RCC 7860 (cell line): ENCODE measurements at regions not wholly inside any gene's neighbourhood (a gene's known extent, or its start where the extent isn't known, plus 50 kb on each side); places are given as distances from the start of the nearest gene placed in this dataset.

Source experiments
- DNase-seq: peaks from one replicate; pipeline ENCODE4 v3.0.0-alpha.2; 2015; ENCODE audit warnings: low spot score
- FAIRE-seq: peaks from 2 replicates; lab custom pipeline; 2012; peaks lifted over from hg19 to GRCh38; lab: Jason Lieb, UNC

DNA sequence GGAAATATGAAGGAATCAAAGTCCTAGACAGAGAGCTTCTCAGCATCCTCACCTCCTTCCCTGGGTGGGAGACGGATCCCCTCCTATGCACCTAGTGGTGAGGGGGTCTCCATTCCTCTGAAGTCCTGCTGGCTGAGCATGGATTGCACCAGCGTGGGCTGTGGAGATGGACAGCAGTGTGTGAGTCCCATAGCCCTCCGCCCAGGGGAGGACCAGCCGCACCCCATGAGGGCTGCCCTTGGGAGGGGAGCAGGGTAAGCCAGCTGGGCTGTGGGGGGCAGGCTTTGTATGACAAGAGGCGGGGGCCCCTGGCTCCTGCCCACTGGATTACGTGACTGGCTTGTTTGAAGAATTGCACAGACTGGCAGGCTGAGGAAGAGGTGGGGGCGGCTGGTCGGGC is 768.2 kb downstream of the GALR1 start:
- FAIRE-seq: no peak
- DNase-seq: no peak

DNA sequence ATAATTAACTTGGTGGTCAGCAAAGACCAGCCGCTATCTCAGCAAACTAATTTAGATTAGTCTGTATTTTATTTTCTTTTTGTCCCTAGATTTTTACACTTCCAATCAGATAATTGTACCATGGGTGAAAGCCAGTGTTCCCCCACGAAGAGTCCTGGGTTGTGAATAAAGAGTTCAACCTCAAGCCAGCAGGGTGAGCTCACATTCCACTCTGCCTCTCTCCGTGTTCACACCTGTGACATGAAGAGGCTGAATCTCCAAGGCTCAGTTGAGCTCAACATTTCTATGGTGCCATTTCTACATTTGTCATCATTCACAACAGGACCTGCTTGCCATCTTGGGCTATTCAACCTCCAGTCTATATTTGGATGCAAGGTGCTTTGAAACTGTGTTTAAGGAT is 771.5 kb downstream of the GALR1 start:
- DNase-seq (no peak), FAIRE-seq (no peak)

DNA sequence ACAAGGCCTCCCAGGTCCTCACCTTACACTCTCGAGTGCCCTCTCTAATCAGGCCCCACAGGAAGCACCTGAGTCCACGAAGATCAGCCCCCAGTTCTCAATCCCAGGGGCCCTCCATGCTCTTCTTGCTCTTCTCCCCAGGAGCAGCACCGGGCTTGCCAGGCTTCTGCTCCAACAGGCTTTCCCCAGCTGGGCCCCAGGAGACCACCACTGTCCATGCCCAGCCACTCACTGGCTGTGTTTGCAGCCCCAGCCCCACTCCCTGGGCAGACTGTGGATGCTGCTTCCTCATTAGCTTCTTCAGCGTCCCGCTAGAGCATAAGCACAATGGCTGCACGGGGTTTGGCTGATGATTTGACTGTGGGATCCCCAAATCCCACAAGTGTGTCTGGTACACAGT is 781.9 kb downstream of the GALR1 start:
- FAIRE-seq: no peak

GRCh38 chr18:78031991-78032390 is 782.3 kb downstream of the GALR1 start:
- DNase-seq (no peak), FAIRE-seq (no peak)

More for the DNA sequence above, 781.9 kb downstream of the GALR1 start:
- no peak for DNase-seq

- DNase-seq: no peak
- FAIRE-seq: no peak
Observed at GRCh38 chr18:78032574-78032973, 782.9 kb downstream of the GALR1 start.

- DNase-seq (no peak), FAIRE-seq (no peak)
Observed at GRCh38 chr18:78034755-78035154, 785.1 kb downstream of the GALR1 start.

- no peak for DNase-seq
Observed at GRCh38 chr18:78041218-78041617, 791.6 kb downstream of the GALR1 start.

DNA sequence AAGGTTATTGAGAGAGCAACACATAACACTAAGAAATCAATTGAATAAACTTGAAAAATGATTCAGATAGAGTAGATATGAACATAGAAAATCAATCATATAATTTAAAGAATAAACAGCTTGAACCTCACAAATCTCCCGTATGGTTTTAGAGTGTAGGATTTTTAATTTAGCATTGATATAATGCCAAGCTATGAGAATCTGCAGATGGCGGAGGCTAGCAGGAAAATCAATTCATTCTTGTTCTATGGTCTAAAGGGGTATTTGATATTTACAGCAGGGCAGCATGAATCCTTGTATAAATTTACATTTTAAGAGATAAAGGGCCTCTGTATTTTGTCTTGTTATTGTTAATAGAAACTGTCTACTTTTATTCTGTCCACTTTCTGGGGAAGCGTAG is 797.0 kb downstream of the GALR1 start:
- no peak for FAIRE-seq
- no peak for DNase-seq

More at GRCh38 chr18:78041218-78041617, 791.6 kb downstream of the GALR1 start:
- FAIRE-seq: no peak

GRCh38 chr18:78049281-78049680 is 799.6 kb downstream of the GALR1 start:
- DNase-seq (no peak), FAIRE-seq (no peak)

DNA sequence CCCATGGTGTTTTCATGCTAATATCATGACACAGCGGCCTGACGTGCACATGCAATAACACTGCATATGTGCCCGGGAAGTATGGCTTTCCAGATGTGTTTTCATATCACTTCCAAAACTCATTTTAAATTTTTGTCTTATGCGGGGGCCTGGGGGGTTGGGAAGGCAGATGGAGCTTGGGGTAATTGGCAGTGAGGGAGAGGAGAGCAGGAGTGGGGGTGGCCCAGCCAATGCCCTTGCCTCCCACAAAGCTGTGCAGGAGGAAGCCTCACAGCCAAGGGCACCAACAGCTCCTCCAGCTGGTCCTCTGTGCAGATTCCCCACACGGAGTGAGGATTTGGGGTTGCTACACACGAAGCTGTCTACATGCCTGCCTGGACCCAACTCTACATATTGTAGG is 805.2 kb downstream of the GALR1 start:
- FAIRE-seq (no peak), DNase-seq (no peak)

GRCh38 chr18:78056011-78056410 is 806.4 kb downstream of the GALR1 start:
- no peak for DNase-seq
- FAIRE-seq: no peak

DNA sequence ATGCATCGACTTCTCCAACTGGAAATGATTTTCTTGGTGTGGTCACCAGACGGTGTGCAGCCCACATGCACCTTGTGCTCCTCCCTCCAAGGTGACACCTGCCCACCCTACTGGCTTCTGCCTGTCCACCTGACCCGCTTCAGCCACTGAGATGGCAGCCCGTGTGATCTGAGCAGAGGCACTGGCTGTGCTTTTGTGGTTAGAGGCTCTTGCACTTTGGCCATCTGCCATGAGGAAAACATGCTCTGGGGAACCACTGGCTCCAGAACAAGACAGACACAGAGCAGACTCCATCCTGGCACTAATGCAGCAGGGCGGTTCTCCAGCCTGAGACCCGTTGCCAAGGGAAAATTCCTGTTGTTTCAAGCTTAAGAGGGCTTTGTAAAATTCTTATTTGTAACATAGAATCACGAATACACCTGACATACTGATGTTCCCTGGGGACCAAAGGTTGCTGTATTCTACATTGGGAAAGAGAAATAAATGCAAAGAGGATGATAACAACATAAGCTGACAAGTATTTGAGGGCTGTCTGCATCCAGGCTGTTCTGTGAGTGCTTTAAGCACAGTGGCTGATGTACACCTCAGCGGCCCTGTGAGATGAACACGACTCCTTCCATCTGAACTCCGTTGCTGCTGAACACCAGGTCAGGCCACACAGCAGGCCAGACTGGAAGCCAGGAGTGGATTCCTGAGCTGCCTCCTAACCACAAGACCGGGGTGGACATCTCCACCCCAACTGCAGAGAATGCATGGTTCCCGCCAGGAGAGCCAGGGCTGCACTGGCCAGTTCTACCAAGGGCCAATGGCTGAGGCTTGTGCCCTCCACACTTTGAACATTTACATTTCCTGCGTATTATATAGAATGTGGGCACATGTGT is 820.4 kb downstream of the GALR1 start:
- DNase-seq: no peak
- FAIRE-seq: no peak

GRCh38 chr18:78071166-78071710 is 821.6 kb downstream of the GALR1 start:
- FAIRE-seq (no peak), DNase-seq (no peak)

GRCh38 chr18:78071776-78072175 is 822.1 kb downstream of the GALR1 start:
- no peak for FAIRE-seq
- DNase-seq: no peak

DNA sequence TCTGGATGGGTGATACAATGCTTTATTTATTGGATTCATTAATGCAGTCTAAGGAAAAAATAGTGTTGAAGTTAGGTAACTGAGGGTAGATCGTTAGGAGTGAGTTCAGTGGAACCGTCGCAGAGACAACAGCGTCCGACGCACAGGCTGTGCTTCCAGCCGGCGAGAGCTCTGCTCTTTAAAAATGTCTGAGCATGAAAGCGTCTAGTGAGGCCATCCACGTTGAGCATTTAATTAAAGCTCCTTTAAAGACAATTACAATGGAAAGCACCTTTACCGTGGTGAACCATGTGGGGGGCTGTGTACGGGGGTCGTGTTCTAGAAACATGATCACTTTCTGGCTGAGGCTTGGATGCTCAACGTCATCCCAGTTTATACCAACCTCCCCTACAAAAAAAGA is 822.7 kb downstream of the GALR1 start:
- DNase-seq (no peak), FAIRE-seq (no peak)

- FAIRE-seq (no peak), DNase-seq (no peak)
Observed at GRCh38 chr18:78073275-78073674, 823.6 kb downstream of the GALR1 start.

- DNase-seq (no peak), FAIRE-seq (no peak)
Observed at GRCh38 chr18:78074400-78075020, 824.9 kb downstream of the GALR1 start.

DNA sequence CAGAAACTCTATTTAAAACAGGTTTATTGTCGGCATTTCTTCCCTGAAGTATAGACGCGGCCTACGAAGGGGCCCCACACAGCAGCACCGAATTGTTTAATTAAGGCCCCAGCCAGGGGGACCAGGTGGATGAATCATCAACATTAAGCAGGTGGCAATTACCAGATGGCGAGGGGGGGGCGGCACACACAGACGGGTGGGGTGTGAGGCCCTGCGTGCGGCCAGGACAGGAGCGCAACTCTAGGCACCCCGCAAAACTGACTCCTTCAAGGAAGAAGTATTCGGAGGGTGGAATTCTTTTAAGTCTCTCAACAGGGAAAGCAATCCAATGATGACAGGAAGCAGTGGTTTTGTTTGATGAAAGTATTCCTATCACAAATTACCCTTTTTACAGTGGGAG is 830.4 kb downstream of the GALR1 start:
- FAIRE-seq (no peak), DNase-seq (no peak)

DNA sequence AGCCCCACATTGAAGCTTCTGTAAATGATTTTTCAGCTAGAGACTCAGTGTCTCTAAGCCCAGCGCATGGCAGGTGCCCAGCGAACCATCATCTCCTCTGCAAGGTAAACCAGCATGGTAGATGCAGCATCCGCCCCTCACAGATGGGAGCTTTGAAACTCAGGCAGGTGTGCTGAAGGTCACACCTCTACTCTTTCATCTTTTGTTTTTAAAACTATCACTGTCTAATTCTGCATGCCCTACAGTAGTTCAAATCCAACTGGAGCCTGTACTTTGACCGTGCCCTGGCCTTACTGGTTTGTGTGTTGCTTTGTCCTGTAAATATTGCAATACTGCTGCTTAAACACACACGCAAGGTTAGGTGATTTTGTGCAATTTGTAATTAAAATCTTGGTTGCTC is 831.1 kb downstream of the GALR1 start:
- FAIRE-seq (no peak), DNase-seq (no peak)

GRCh38 chr18:78082816-78083215 is 833.2 kb downstream of the GALR1 start:
- FAIRE-seq: no peak
- DNase-seq: no peak

GRCh38 chr18:78085241-78086185 is 835.9 kb downstream of the GALR1 start:
- FAIRE-seq (no peak), DNase-seq (no peak)
